Endothelial cell of umbilical vein (primary cell): ENCODE measurements at regions not wholly inside any gene's neighbourhood (a gene's known extent, or its start where the extent isn't known, plus 50 kb on each side); places are given as distances from the start of the nearest gene placed in this dataset.

ENCODE experiments used
- EZH2 ChIP-seq: IDR thresholded peaks from 2 replicates; pipeline ENCODE4 v1.6.1; 2012; ENCODE audit warnings: borderline replicate concordance, low read depth, mild to moderate bottlenecking, moderate library complexity, low read length, inconsistent platforms; ENCODE audit not compliant: severe bottlenecking
- POLR2A ChIP-seq: IDR thresholded peaks from 2 replicates; pipeline ENCODE4 v1.6.1; 2012; ENCODE audit warnings: low read depth, mild to moderate bottlenecking, control low read depth, low read length
- POLR2AphosphoS5 ChIP-seq: IDR thresholded peaks from 2 replicates; pipeline ENCODE4 v1.6.1; 2012; ENCODE audit warnings: low read depth, mild to moderate bottlenecking, control low read depth, low read length, moderate library complexity; ENCODE audit not compliant: insufficient read depth
- TF ChIP-seq, protein P1 (sequence below), 2 donors: IDR thresholded peaks; 1 replicate in 1 of 2; 2 replicates in 1 of 2; pipeline ENCODE4 v1.5.1; 2011; ENCODE audit warnings: low read length in 2 of 2, mild to moderate bottlenecking in 2 of 2, moderate library complexity in 2 of 2, control low read depth in 1 of 2, inconsistent platforms in 1 of 2, low read depth in 1 of 2; ENCODE audit not compliant: insufficient read depth in 1 of 2; ENCODE audit errors: extremely low read depth in 1 of 2
- TF ChIP-seq, protein P2 (sequence below): IDR thresholded peaks from 2 replicates; pipeline ENCODE4 v1.6.1; 2011; ENCODE audit not compliant: insufficient read depth, insufficient read length

DNA sequence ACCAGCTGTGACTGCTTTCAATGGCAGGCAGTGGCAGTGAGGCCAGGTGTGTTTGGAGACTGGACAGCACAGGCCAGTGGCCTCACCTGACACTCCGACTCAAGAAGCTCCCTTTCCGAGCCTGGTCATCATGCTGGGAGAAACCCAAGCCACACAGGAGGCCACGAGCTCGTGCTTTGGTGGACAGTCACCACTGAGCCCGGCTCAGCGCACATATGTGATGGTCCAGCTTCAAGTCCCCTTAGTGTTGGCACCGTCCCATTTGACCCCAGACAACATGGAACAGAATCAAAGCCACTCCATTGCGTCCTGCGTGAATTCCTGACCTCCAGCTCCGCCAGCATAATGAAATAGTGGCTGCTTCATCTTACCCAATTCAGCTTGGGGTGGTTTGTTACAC is 64.0 kb upstream of the PPP1R26 start:
- no peak for TF ChIP-seq POLR2A
- no peak for TF ChIP-seq EZH2
- TF ChIP-seq, protein P1, sequence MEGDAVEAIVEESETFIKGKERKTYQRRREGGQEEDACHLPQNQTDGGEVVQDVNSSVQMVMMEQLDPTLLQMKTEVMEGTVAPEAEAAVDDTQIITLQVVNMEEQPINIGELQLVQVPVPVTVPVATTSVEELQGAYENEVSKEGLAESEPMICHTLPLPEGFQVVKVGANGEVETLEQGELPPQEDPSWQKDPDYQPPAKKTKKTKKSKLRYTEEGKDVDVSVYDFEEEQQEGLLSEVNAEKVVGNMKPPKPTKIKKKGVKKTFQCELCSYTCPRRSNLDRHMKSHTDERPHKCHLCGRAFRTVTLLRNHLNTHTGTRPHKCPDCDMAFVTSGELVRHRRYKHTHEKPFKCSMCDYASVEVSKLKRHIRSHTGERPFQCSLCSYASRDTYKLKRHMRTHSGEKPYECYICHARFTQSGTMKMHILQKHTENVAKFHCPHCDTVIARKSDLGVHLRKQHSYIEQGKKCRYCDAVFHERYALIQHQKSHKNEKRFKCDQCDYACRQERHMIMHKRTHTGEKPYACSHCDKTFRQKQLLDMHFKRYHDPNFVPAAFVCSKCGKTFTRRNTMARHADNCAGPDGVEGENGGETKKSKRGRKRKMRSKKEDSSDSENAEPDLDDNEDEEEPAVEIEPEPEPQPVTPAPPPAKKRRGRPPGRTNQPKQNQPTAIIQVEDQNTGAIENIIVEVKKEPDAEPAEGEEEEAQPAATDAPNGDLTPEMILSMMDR (IDR thresholded peaks at IDR 0.05; ENCODE audit: extremely low read depth in 1 of 2, insufficient read depth in 1 of 2, low read depth in 1 of 2, low read length in 2 of 2), result no peak
- no peak for TF ChIP-seq POLR2AphosphoS5
- TF ChIP-seq, protein P2, sequence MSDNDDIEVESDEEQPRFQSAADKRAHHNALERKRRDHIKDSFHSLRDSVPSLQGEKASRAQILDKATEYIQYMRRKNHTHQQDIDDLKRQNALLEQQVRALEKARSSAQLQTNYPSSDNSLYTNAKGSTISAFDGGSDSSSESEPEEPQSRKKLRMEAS, result no peak
